ENCODE measurements at regions not wholly inside any gene's neighbourhood (a gene's known extent, or its start where the extent isn't known, plus 50 kb on each side); places are given as distances from the start of the nearest gene placed in this dataset.

- DNase-seq (ENCODE audit: low read depth, low spot score) = no peak
- no peaks in the 10 kb centered on the region for H3K9me3 ChIP-seq (ENCODE audit: low read depth, low read length)
- no peaks in the 10 kb centered on the region for H3K36me3 ChIP-seq (ENCODE audit: insufficient read depth, low read length)
- H3K9ac ChIP-seq (ENCODE audit: insufficient read length) = no peak overlapping the region
- no peak for TF ChIP-seq FOXP2 (optimal IDR thresholded peaks at IDR 0.05; ENCODE audit: control extremely low read depth, extremely low read length, insufficient read depth)
- TF ChIP-seq POLR2AphosphoS5 (IDR thresholded peaks at IDR 0.05; ENCODE audit: borderline replicate concordance, low read depth, low read length) = no peak
- TF ChIP-seq EZH2 (IDR thresholded peaks at IDR 0.05) = no peak
- H3K4me3 ChIP-seq = no peak overlapping the region
- H3K27ac ChIP-seq = no peak overlapping the region
These were observed 255.5 kb upstream of the KCNJ16 start for GRCh38 chr17:69819316-69820087.

DNA sequence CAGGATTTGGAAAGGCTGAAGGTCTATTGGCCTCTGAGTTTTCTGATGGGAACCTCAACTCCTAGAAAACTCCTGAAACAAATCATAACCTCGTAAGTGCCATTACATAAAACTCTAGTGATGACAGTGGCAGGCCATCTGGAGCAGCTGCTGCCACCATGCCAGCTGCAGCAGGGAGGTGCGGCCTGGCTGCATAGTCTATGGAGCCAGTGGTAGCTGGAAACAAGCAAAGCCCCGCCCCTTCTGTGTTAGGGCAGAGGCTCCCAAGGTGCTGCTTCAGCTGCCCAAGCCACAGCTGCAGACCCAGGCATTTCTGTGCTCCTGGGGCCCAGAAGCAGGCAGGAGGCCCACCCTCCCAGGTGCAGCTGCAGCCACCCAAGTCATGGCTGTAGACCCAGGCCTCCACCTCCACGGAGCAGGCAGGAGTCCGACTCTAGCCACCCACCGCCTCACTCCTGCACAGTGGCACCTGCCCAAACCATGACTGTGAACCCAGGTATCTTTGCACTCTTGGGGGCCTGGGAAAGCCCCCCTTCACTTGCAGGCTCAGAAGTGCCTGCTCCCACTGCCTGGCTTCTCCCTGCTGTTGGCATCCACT lies 254.1 kb upstream of the KCNJ16 start:
- no peak for TF ChIP-seq POLR2AphosphoS5 (IDR thresholded peaks at IDR 0.05; ENCODE audit: borderline replicate concordance, low read depth, low read length)
- TF ChIP-seq FOXP2 (optimal IDR thresholded peaks at IDR 0.05; ENCODE audit: control extremely low read depth, extremely low read length, insufficient read depth) = no peak
- no peak for TF ChIP-seq EZH2 (IDR thresholded peaks at IDR 0.05)
- Histone ChIP-seq H3K9ac (ENCODE audit: insufficient read length) (no peak overlapping the region), H3K4me3 (no peak overlapping the region), H3K36me3 (ENCODE audit: insufficient read depth, low read length) (no peaks in the 10 kb centered on the region), H3K27ac (no peak overlapping the region), H3K9me3 (ENCODE audit: low read depth, low read length) (no peaks in the 10 kb centered on the region)
- DNase-seq (ENCODE audit: low read depth, low spot score) = no peak

DNA sequence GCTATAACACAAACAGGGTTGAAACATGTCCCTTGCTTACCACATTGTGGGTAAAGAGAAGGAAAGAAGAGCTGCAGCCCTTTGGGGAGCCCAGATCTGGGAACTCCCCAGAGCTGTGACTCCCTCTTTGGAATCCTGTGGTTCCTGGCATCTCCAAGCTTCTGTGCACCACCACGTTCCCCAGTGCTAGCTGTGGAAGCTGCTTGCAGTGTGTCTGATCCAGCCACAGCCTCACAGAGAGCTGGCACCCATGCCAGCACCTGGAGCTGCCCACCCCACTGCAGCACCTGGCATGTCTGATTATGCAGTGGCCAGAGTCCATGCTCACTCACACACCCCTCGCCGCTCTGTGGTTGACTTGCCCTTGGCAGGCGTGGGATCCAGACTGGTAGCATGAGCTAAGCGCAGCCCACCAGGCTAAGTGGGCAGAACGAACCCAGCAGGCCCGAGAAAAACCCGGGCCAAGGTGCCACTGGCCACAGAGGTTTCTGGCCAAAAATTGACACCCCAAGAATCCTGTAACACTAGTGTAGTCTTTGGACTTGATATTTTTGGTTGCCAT lies 252.6 kb upstream of the KCNJ16 start:
- Histone ChIP-seq H3K4me3 (no peak overlapping the region), H3K27ac (no peak overlapping the region), H3K36me3 (ENCODE audit: insufficient read depth, low read length) (no peaks in the 10 kb centered on the region), H3K9ac (ENCODE audit: insufficient read length) (no peak overlapping the region), H3K9me3 (ENCODE audit: low read depth, low read length) (no peaks in the 10 kb centered on the region)
- no peak for TF ChIP-seq POLR2AphosphoS5 (IDR thresholded peaks at IDR 0.05; ENCODE audit: borderline replicate concordance, low read depth, low read length)
- no peak for TF ChIP-seq FOXP2 (optimal IDR thresholded peaks at IDR 0.05; ENCODE audit: control extremely low read depth, extremely low read length, insufficient read depth)
- no peak for TF ChIP-seq EZH2 (IDR thresholded peaks at IDR 0.05)
- DNase-seq (ENCODE audit: low read depth, low spot score) = no peak

DNA sequence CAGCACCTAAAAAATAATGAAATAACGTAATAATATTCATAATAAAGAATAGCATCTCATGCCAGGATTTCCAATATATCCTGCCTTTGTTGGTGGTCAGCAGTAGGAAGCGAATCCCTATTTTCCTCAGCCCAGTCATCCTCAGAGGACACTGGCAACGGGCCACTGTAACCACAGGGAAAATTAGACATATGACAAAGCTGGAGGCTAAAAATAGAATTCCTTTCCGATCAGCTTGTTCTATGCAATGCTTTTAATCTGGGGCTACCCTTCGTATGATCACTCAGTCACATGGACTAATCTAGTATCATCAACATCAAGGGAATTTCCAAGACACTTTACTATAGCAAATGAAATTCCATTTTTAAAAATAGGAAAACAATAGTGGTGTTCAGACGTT lies 246.9 kb upstream of the KCNJ16 start:
- Histone ChIP-seq H3K27ac (no peak overlapping the region), H3K9me3 (ENCODE audit: low read depth, low read length) (no peaks in the 10 kb centered on the region), H3K9ac (ENCODE audit: insufficient read length) (no peak overlapping the region), H3K4me3 (no peak overlapping the region), H3K36me3 (ENCODE audit: insufficient read depth, low read length) (no peaks in the 10 kb centered on the region)
- no peak for DNase-seq (ENCODE audit: low read depth, low spot score)
- TF ChIP-seq FOXP2 (optimal IDR thresholded peaks at IDR 0.05; ENCODE audit: control extremely low read depth, extremely low read length, insufficient read depth) (no peak), POLR2AphosphoS5 (IDR thresholded peaks at IDR 0.05; ENCODE audit: borderline replicate concordance, low read depth, low read length) (no peak), EZH2 (IDR thresholded peaks at IDR 0.05) (no peak)

- H3K9me3 ChIP-seq (ENCODE audit: low read depth, low read length) = no peaks in the 10 kb centered on the region
- TF ChIP-seq POLR2AphosphoS5 (IDR thresholded peaks at IDR 0.05; ENCODE audit: borderline replicate concordance, low read depth, low read length) (no peak), FOXP2 (optimal IDR thresholded peaks at IDR 0.05; ENCODE audit: control extremely low read depth, extremely low read length, insufficient read depth) (no peak)
- no peak for DNase-seq (ENCODE audit: low read depth, low spot score)
- H3K36me3 ChIP-seq (ENCODE audit: insufficient read depth, low read length) = no peaks in the 10 kb centered on the region
- H3K27ac ChIP-seq = no peak overlapping the region
- H3K4me3 ChIP-seq = no peak overlapping the region
- H3K9ac ChIP-seq (ENCODE audit: insufficient read length) = no peak overlapping the region
These were observed 240.5 kb upstream of the KCNJ16 start for GRCh38 chr17:69834494-69834893.

DNA sequence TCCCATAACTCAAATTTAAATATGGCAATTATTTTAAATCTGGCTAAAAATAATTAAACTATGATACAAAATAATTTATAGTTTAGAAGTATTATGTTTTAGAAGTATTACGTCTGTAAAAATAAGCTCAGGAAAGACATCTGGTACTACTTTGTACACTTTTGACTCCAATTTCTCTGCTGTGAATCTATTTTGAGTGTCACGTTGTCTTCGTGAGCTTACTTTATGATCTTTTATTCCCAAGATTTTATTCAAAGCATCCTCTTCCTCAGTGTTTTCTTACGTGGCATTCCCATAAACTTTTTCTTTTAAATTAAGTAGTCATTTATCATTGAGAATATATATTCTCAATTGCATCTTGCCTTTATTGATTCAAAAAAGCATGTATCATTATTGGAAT lies 223.3 kb upstream of the KCNJ16 start:
- no peaks in the 10 kb centered on the region for H3K36me3 ChIP-seq (ENCODE audit: insufficient read depth, low read length)
- TF ChIP-seq EZH2 (IDR thresholded peaks at IDR 0.05) (no peak), FOXP2 (optimal IDR thresholded peaks at IDR 0.05; ENCODE audit: control extremely low read depth, extremely low read length, insufficient read depth) (no peak), POLR2AphosphoS5 (IDR thresholded peaks at IDR 0.05; ENCODE audit: borderline replicate concordance, low read depth, low read length) (no peak)

GRCh38 chr17:69853541-69854224 lies 221.3 kb upstream of the KCNJ16 start:
- Histone ChIP-seq H3K9me3 (ENCODE audit: low read depth, low read length) (no peaks in the 10 kb centered on the region), H3K9ac (ENCODE audit: insufficient read length) (no peak overlapping the region), H3K36me3 (ENCODE audit: insufficient read depth, low read length) (no peaks in the 10 kb centered on the region), H3K4me3 (no peak overlapping the region), H3K27ac (no peak overlapping the region)
- no peak for DNase-seq (ENCODE audit: low read depth, low spot score)
- TF ChIP-seq EZH2 (IDR thresholded peaks at IDR 0.05) (no peak), POLR2AphosphoS5 (IDR thresholded peaks at IDR 0.05; ENCODE audit: borderline replicate concordance, low read depth, low read length) (no peak), FOXP2 (optimal IDR thresholded peaks at IDR 0.05; ENCODE audit: control extremely low read depth, extremely low read length, insufficient read depth) (no peak)

More for the DNA sequence above, 223.3 kb upstream of the KCNJ16 start:
- Histone ChIP-seq H3K9me3 (ENCODE audit: low read depth, low read length) (no peaks in the 10 kb centered on the region), H3K4me3 (no peak overlapping the region), H3K9ac (ENCODE audit: insufficient read length) (no peak overlapping the region), H3K27ac (no peak overlapping the region)
- no peak for DNase-seq (ENCODE audit: low read depth, low spot score)

GRCh38 chr17:69854225-69854780 lies 220.7 kb upstream of the KCNJ16 start:
- no peaks in the 10 kb centered on the region for H3K9me3 ChIP-seq (ENCODE audit: low read depth, low read length)

More at GRCh38 chr17:69854225-69854780, 220.7 kb upstream of the KCNJ16 start:
- Histone ChIP-seq H3K9ac (ENCODE audit: insufficient read length) (no peak overlapping the region), H3K27ac (no peak overlapping the region), H3K36me3 (ENCODE audit: insufficient read depth, low read length) (no peaks in the 10 kb centered on the region), H3K4me3 (no peak overlapping the region)
- TF ChIP-seq EZH2 (IDR thresholded peaks at IDR 0.05) (no peak), POLR2AphosphoS5 (IDR thresholded peaks at IDR 0.05; ENCODE audit: borderline replicate concordance, low read depth, low read length) (no peak), FOXP2 (optimal IDR thresholded peaks at IDR 0.05; ENCODE audit: control extremely low read depth, extremely low read length, insufficient read depth) (no peak)
- DNase-seq (ENCODE audit: low read depth, low spot score) = no peak
